Heart left ventricle (tissue), 16 donors: ENCODE measurements at regions not wholly inside any gene's neighbourhood (a gene's known extent, or its start where the extent isn't known, plus 50 kb on each side); places are given as distances from the start of the nearest gene placed in this dataset.

Experiments
- ATAC-seq, 4 donors: fragments of 200-7000 bp; cut with Tn5 transposase; one replicate each; pipeline ENCODE4 v1.9.1; 2020 to 2022; ENCODE audit warnings: moderate library complexity in 4 of 4, mild to moderate bottlenecking in 3 of 4, moderate number of reproducible peaks in 1 of 4
- DNase-seq, 5 donors: peaks; one replicate each; pipeline ENCODE4 v3.0.0-alpha.2; 2020
- H3K27ac ChIP-seq, 12 donors: fragments of 200-600 bp; sonication (generic) in 4 of 12; one replicate each; pipeline versions ENCODE4 v1.5.0 to v1.8.0; 2016 to 2022; ENCODE audit warnings: mild to moderate bottlenecking in 2 of 12
- H3K27me3 ChIP-seq, 9 donors: fragments of 200-600 bp; sonication (generic) in 2 of 9; one replicate each; pipeline versions ENCODE4 v1.5.1 to v1.8.0; 2016 to 2022; ENCODE audit warnings: mild to moderate bottlenecking in 3 of 9
- H3K36me3 ChIP-seq, 9 donors: fragments of 200-600 bp; sonication (generic) in 2 of 9; one replicate each; pipeline versions ENCODE4 v1.5.0 to v1.8.0; 2018 to 2022; ENCODE audit warnings: mild to moderate bottlenecking in 2 of 9
- H3K4me1 ChIP-seq, 12 donors: fragments of 200-600 bp; sonication (generic) in 4 of 12; one replicate each; pipeline versions ENCODE4 v1.5.0 to v1.8.0; 2016 to 2022; ENCODE audit warnings: mild to moderate bottlenecking in 3 of 12
- H3K4me3 ChIP-seq, 12 donors: fragments of 200-600 bp; sonication (generic) in 4 of 12; one replicate each; pipeline versions ENCODE4 v1.5.0 to v1.8.0; 2017 to 2022; ENCODE audit warnings: mild to moderate bottlenecking in 9 of 12, moderate library complexity in 4 of 12
- H3K9me3 ChIP-seq, 12 donors: fragments of 200-600 bp; sonication (generic) in 4 of 12; one replicate each; pipeline versions ENCODE4 v1.5.0 to v1.8.0; 2016 to 2022; ENCODE audit warnings: mild to moderate bottlenecking in 1 of 12
- CTCF ChIP-seq, 12 donors: fragments of 200-600 bp; sonication (generic) in 4 of 12; IDR thresholded peaks; one replicate each; pipeline versions ENCODE4 v1.5.0 to v1.8.0; 2018 to 2022; ENCODE audit warnings: antibody characterized with exemption in 12 of 12, mild to moderate bottlenecking in 5 of 12
- POLR2A ChIP-seq, 2 donors: fragments of 450-650 bp; IDR thresholded peaks; one replicate each; pipeline ENCODE4 v1.6.1; 2017; ENCODE audit warnings: antibody characterized with exemption in 2 of 2, mild to moderate bottlenecking in 2 of 2, moderate library complexity in 2 of 2
- WGBS, 4 donors: extraction: QIAGEN DNeasy Blood & Tissue Kit in 2 of 4; methylation state at CpG; one replicate each; pipeline versions ENCODE4 v1.1.5 to v1.1.7; 2013 to 2018; 5-methylcytosine and 5-hydroxymethylcytosine counted together
- intact Hi-C, 10 donors: fragments of 100-400 bp; cut with DNase I; formaldehyde crosslinking; loops; one replicate each; pipeline versions ENCODE4 v1.11.1 to v1.14.2; 2022
- donor health status: ischemic (EF 13 %, LVEDD 7.1; RV severe dilation, severe dysfunction).
- donor health status: healthy with polysubstance abuse.
- donor health status: DM: no; HTN: yes; CAD: no.
- donor health status: DM: no; HTN: no; CAD: no.
- donor health status: ischemic (EF 25% LVEDD 6.9; RV normal size, moderate dysfunction).
- donor health status: ischemic (EF 25% LVEDD 5.7; RV mildly dilated, moderate dysfunction).
- donor health status: healthy.
- donor health status: DM: yes; HTN: yes; CAD: no.
- donor health status: ischemic (EF 35%, LVEDD 5.7; RV mildly dilated, moderate dysfunction).
- donor health status: nonischemic (EF 11% LVEDD 7.7; RV severe dilation, severe dysfunction).
- donor health status: DM: yes; HTN: yes; CAD: no.
- donor health status: PGD.
- donor health status: ischemic (EF 29% LVEDD 5.4; RV normal size, mild dysfunction).
- donor health status: nonischemic (EF 23%, LVEDD 6.1; RV moderate dilation, normal function).

GRCh38 chr14:58716706-58717105 lies 78.9 kb downstream of the DACT1 start:
- peaks cover 0 to 18% (median 0%) of the 10 kb centered on the region in 12 donors for H3K4me1 ChIP-seq
- WGBS, 4 donors, result 40 to 77% (median 66%) methylated on average over 6 of the region's 6 CpGs
- H3K27me3 ChIP-seq, result no peaks in the 10 kb centered on the region
- peak overlapping the region in 1 of 12 donors; percentile 20 for H3K27ac ChIP-seq
- no peak overlapping the region for H3K4me3 ChIP-seq
- TF ChIP-seq POLR2A (IDR thresholded peaks at IDR 0.05), result no peak
- TF ChIP-seq CTCF (IDR thresholded peaks at IDR 0.05), result no peak
- no peak for ATAC-seq
- H3K36me3 ChIP-seq, result no peaks in the 10 kb centered on the region
- intact Hi-C loops, result no loop called here
- no peak for DNase-seq
- no peaks in the 10 kb centered on the region for H3K9me3 ChIP-seq

- Histone ChIP-seq H3K27me3 (no peaks in the 10 kb centered on the region), H3K36me3 (no peaks in the 10 kb centered on the region), H3K4me1 (peaks cover 0 to 14% (median 0%) of the 10 kb centered on the region in 12 donors), H3K9me3 (no peaks in the 10 kb centered on the region), H3K27ac (no peak overlapping the region), H3K4me3 (no peak overlapping the region)
- DNase-seq (no peak), ATAC-seq (no peak)
- intact Hi-C loops, result no loop called here
- TF ChIP-seq POLR2A (IDR thresholded peaks at IDR 0.05), result no peak
- no peak for TF ChIP-seq CTCF (IDR thresholded peaks at IDR 0.05)
These were observed 79.4 kb downstream of the DACT1 start for GRCh38 chr14:58717211-58717610.

GRCh38 chr14:58717813-58718212 lies 80.1 kb downstream of the DACT1 start:
- DNase-seq (no peak), ATAC-seq (no peak)
- intact Hi-C loops, result no loop called here
- TF ChIP-seq POLR2A (IDR thresholded peaks at IDR 0.05) (no peak), CTCF (IDR thresholded peaks at IDR 0.05) (no peak)
- 59 to 65% (median 64%) methylated on average over 2 of the region's 2 CpGs for WGBS, 4 donors
- no peaks in the 10 kb centered on the region for H3K9me3 ChIP-seq
- H3K4me1 ChIP-seq, result peaks cover 0 to 14% (median 0%) of the 10 kb centered on the region in 12 donors
- H3K36me3 ChIP-seq, result no peaks in the 10 kb centered on the region
- H3K4me3 ChIP-seq, result no peak overlapping the region
- no peaks in the 10 kb centered on the region for H3K27me3 ChIP-seq
- no peak overlapping the region for H3K27ac ChIP-seq

GRCh38 chr14:58718226-58719205 lies 80.8 kb downstream of the DACT1 start:
- no peak overlapping the region for H3K27ac ChIP-seq
- 59 to 70% (median 65%) methylated on average over 5 of the region's 5 CpGs for WGBS, 4 donors
- intact Hi-C loops, result no loop called here
- TF ChIP-seq POLR2A (IDR thresholded peaks at IDR 0.05) (no peak), CTCF (IDR thresholded peaks at IDR 0.05) (no peak)
- DNase-seq (no peak), ATAC-seq (no peak)
- no peaks in the 10 kb centered on the region for H3K36me3 ChIP-seq
- no peaks in the 10 kb centered on the region for H3K27me3 ChIP-seq
- peaks cover 0 to 14% (median 0%) of the 10 kb centered on the region in 12 donors for H3K4me1 ChIP-seq
- H3K4me3 ChIP-seq, result no peak overlapping the region
- no peaks in the 10 kb centered on the region for H3K9me3 ChIP-seq
